ENCODE measurements at regions not wholly inside any gene's neighbourhood (a gene's known extent, or its start where the extent isn't known, plus 50 kb on each side); places are given as distances from the start of the nearest gene placed in this dataset.

GRCh38 chr1:55624766-55625165 is 409.6 kb upstream of the USP24 start:
- TF ChIP-seq CSRNP2 (CRISPR knock-in tag; conservative IDR thresholded peaks at IDR 0.05; ENCODE audit: low read depth) (no peak), FOXM1 (CRISPR knock-in tag; IDR thresholded peaks at IDR 0.05) (no peak), AFF4 (CRISPR knock-in tag; IDR thresholded peaks at IDR 0.05) (no peak), KAT8 (CRISPR knock-in tag; IDR thresholded peaks at IDR 0.05) (no peak), POLR2A (IDR thresholded peaks at IDR 0.05; ENCODE audit: insufficient read depth in 1 of 2, low read depth in 2 of 2, low read length in 2 of 2) (no peak), FOXA3 (CRISPR knock-in tag; IDR thresholded peaks at IDR 0.05) (no peak), DZIP1 (CRISPR knock-in tag; IDR thresholded peaks at IDR 0.05) (no peak), CTCF (CRISPR knock-in tag; IDR thresholded peaks at IDR 0.05) (no peak), PBX3 (CRISPR knock-in tag; IDR thresholded peaks at IDR 0.05; ENCODE audit: borderline replicate concordance) (no peak), E2F1 (CRISPR knock-in tag; IDR thresholded peaks at IDR 0.05) (no peak)
